GM23338 (cell line): ENCODE measurements at regions not wholly inside any gene's neighbourhood (a gene's known extent, or its start where the extent isn't known, plus 50 kb on each side); places are given as distances from the start of the nearest gene placed in this dataset.

Experiments used
- POLR2AphosphoS5 ChIP-seq: IDR thresholded peaks from 2 replicates; pipeline ENCODE4 v1.6.1; 2016; ENCODE audit warnings: antibody characterized with exemption, low read depth
- STAT1 ChIP-seq: IDR thresholded peaks from one replicate; pipeline ENCODE4 v1.6.1; 2016; ENCODE audit warnings: antibody characterized with exemption; ENCODE audit not compliant: unreplicated experiment
- TF ChIP-seq, protein P1 (sequence below), 2 experiments: fragments of 200-600 bp in 1 of 2; sonication (generic) in 1 of 2; conservative IDR thresholded peaks; 2 replicates each; pipeline versions ENCODE4 v1.5.1 to v1.6.1; 2016 to 2017; ENCODE audit warnings: antibody characterized with exemption in 2 of 2, low read depth in 2 of 2, mild to moderate bottlenecking in 2 of 2, moderate library complexity in 1 of 2

- no peak for TF ChIP-seq STAT1
- TF ChIP-seq, protein P1, sequence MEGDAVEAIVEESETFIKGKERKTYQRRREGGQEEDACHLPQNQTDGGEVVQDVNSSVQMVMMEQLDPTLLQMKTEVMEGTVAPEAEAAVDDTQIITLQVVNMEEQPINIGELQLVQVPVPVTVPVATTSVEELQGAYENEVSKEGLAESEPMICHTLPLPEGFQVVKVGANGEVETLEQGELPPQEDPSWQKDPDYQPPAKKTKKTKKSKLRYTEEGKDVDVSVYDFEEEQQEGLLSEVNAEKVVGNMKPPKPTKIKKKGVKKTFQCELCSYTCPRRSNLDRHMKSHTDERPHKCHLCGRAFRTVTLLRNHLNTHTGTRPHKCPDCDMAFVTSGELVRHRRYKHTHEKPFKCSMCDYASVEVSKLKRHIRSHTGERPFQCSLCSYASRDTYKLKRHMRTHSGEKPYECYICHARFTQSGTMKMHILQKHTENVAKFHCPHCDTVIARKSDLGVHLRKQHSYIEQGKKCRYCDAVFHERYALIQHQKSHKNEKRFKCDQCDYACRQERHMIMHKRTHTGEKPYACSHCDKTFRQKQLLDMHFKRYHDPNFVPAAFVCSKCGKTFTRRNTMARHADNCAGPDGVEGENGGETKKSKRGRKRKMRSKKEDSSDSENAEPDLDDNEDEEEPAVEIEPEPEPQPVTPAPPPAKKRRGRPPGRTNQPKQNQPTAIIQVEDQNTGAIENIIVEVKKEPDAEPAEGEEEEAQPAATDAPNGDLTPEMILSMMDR (conservative IDR thresholded peaks at IDR 0.05; ENCODE audit: low read depth in 2 of 2), result no peak
- TF ChIP-seq POLR2AphosphoS5, result no peak
These were observed 373.6 kb upstream of the CNTN3 start for GRCh38 chr3:74988095-74988494.
